K562 (cell line): ENCODE measurements at regions not wholly inside any gene's neighbourhood (a gene's known extent, or its start where the extent isn't known, plus 50 kb on each side); places are given as distances from the start of the nearest gene placed in this dataset.
A peak's percentile ranks its signal among the peaks of the same experiment; 100 is the strongest.

Experiments
- BACH1 ChIP-seq: fragments of 200-800 bp; sonication (Bioruptor generic); IDR thresholded peaks from 2 replicates; pipeline ENCODE4 v1.6.1; 2016; ENCODE audit warnings: missing genetic modification characterization, missing compliant biosample characterization
- CBX8 ChIP-seq: fragments of 200-600 bp; sonication (generic); IDR thresholded peaks from 2 replicates; pipeline ENCODE4 v1.6.1; 2012; ENCODE audit warnings: borderline replicate concordance, mixed run types, low read depth, mild to moderate bottlenecking, moderate library complexity, mixed read lengths, low read length, control low read depth, inconsistent platforms; ENCODE audit not compliant: poor library complexity, severe bottlenecking; ENCODE audit errors: extremely low read depth
- DMBX1 ChIP-seq: fragments of 250-450 bp; sonication (Bioruptor Pico); IDR thresholded peaks from 2 replicates; pipeline ENCODE4 v1.8.0; 2022; ENCODE audit warnings: inconsistent platforms, mild to moderate bottlenecking, moderate library complexity, borderline replicate concordance
- MAFG ChIP-seq: fragments of 450-650 bp; conservative IDR thresholded peaks from 2 replicates; pipeline ENCODE4 v1.6.1; 2016; ENCODE audit warnings: missing genetic modification characterization, missing compliant biosample characterization
- RAD21 ChIP-seq, 2 experiments: fragments of 250-450 bp in 1 of 2; fragments of 450-650 bp in 1 of 2; sonication (Bioruptor Pico) in 1 of 2; formaldehyde crosslinking in 1 of 2; IDR thresholded peaks in 1 of 2; conservative IDR thresholded peaks in 1 of 2; 2 replicates each; pipeline versions ENCODE4 v1.4.0 to v1.8.0; 2020 to 2022; ENCODE audit warnings: mild to moderate bottlenecking in 2 of 2, moderate library complexity in 1 of 2
- SAP30 ChIP-seq: fragments of 200-600 bp; sonication (generic); IDR thresholded peaks from 2 replicates; pipeline ENCODE4 v1.6.1; 2012; ENCODE audit warnings: borderline replicate concordance, low read depth, mild to moderate bottlenecking, moderate library complexity, low read length, control low read depth, inconsistent platforms; ENCODE audit not compliant: insufficient read depth, poor library complexity, severe bottlenecking
- SMAD2 ChIP-seq: fragments of 150-350 bp; IDR thresholded peaks from 2 replicates; pipeline ENCODE4 v1.6.1; 2014; ENCODE audit warnings: low read depth, mild to moderate bottlenecking, low read length
- TF ChIP-seq, protein P1 (sequence below): fragments of 450-650 bp; formaldehyde crosslinking; IDR thresholded peaks from 2 replicates; pipeline ENCODE4 v1.4.0; 2020; ENCODE audit warnings: mild to moderate bottlenecking, moderate library complexity
- TF ChIP-seq, protein P2 (sequence below): fragments of 450-650 bp; formaldehyde crosslinking; IDR thresholded peaks from 2 replicates; pipeline ENCODE4 v1.4.0; 2022; ENCODE audit warnings: missing genetic modification characterization
- TF ChIP-seq, protein P3 (sequence below): sonication (generic); formaldehyde crosslinking; IDR thresholded peaks from 2 replicates; pipeline ENCODE4 v1.8.0; 2022; ENCODE audit warnings: mild to moderate bottlenecking, missing genetic modification reagents
- TF ChIP-seq, protein P4 (sequence below), 3 experiments: fragments of 200-800 bp in 1 of 3; fragments of 250-450 bp in 1 of 3; fragments of 450-650 bp in 1 of 3; sonication (Bioruptor Pico) in 1 of 3; sonication (Bioruptor generic) in 1 of 3; formaldehyde crosslinking in 1 of 3; IDR thresholded peaks; 2 replicates each; pipeline versions ENCODE4 v1.6.1 to v1.8.0; 2016 to 2022; ENCODE audit warnings: mild to moderate bottlenecking in 2 of 3, missing genetic modification characterization in 2 of 3, missing compliant biosample characterization in 1 of 3, moderate library complexity in 1 of 3

DNA sequence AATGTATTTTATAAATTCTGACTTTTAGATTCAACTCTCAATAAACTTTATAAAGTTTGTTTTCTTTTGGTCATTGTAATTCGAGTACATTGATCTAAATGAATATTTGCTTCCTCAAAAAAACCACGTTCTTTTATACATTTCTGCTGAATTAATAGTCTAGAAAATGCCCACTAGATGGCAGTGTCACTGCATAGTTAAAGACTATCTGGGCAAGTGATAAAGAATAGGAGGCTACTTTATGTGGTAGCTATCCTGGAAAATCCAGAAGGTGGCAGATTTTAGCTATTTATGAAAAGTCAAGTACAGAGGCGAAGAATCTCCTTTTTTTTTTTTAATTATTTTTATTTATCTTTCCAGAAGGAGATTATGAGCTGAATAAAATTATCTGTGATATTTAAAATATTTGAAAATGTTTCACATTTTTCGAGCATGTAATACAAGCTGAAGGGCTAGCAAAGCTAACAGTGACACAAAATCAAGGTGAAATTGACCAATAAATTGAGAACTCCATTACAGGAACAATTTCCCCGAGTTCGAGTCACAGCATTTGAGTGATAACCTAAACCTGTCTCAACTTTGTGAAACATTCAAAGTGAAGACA is 221.8 kb downstream of the OLFM4 start (continued):
- TF ChIP-seq BACH1 (tag) (no peak), SMAD2 (no peak), CBX8 (no peak), DMBX1 (CRISPR knock-in tag) (no peak), MAFG (tag) (no peak), SAP30 (no peak), RAD21 (CRISPR knock-in tag; conservative IDR thresholded peaks at IDR 0.05 in 1 of 2, IDR thresholded peaks at IDR 0.05 in 1 of 2) (peak; percentile 76 to 82)
- TF ChIP-seq, protein P1, sequence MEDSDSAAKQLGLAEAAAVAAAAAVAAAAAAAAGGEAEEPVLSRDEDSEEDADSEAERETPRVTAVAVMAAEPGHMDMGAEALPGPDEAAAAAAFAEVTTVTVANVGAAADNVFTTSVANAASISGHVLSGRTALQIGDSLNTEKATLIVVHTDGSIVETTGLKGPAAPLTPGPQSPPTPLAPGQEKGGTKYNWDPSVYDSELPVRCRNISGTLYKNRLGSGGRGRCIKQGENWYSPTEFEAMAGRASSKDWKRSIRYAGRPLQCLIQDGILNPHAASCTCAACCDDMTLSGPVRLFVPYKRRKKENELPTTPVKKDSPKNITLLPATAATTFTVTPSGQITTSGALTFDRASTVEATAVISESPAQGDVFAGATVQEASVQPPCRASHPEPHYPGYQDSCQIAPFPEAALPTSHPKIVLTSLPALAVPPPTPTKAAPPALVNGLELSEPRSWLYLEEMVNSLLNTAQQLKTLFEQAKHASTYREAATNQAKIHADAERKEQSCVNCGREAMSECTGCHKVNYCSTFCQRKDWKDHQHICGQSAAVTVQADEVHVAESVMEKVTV, result peak; percentile 58; the same call in 1 of the 2 replicates
- TF ChIP-seq, protein P2, sequence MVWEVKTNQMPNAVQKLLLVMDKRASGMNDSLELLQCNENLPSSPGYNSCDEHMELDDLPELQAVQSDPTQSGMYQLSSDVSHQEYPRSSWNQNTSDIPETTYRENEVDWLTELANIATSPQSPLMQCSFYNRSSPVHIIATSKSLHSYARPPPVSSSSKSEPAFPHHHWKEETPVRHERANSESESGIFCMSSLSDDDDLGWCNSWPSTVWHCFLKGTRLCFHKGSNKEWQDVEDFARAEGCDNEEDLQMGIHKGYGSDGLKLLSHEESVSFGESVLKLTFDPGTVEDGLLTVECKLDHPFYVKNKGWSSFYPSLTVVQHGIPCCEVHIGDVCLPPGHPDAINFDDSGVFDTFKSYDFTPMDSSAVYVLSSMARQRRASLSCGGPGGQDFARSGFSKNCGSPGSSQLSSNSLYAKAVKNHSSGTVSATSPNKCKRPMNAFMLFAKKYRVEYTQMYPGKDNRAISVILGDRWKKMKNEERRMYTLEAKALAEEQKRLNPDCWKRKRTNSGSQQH, result no peak
- TF ChIP-seq, protein P3, sequence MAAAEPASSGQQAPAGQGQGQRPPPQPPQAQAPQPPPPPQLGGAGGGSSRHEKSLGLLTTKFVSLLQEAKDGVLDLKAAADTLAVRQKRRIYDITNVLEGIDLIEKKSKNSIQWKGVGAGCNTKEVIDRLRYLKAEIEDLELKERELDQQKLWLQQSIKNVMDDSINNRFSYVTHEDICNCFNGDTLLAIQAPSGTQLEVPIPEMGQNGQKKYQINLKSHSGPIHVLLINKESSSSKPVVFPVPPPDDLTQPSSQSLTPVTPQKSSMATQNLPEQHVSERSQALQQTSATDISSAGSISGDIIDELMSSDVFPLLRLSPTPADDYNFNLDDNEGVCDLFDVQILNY (CRISPR knock-in tag), result no peak
- TF ChIP-seq, protein P4, sequence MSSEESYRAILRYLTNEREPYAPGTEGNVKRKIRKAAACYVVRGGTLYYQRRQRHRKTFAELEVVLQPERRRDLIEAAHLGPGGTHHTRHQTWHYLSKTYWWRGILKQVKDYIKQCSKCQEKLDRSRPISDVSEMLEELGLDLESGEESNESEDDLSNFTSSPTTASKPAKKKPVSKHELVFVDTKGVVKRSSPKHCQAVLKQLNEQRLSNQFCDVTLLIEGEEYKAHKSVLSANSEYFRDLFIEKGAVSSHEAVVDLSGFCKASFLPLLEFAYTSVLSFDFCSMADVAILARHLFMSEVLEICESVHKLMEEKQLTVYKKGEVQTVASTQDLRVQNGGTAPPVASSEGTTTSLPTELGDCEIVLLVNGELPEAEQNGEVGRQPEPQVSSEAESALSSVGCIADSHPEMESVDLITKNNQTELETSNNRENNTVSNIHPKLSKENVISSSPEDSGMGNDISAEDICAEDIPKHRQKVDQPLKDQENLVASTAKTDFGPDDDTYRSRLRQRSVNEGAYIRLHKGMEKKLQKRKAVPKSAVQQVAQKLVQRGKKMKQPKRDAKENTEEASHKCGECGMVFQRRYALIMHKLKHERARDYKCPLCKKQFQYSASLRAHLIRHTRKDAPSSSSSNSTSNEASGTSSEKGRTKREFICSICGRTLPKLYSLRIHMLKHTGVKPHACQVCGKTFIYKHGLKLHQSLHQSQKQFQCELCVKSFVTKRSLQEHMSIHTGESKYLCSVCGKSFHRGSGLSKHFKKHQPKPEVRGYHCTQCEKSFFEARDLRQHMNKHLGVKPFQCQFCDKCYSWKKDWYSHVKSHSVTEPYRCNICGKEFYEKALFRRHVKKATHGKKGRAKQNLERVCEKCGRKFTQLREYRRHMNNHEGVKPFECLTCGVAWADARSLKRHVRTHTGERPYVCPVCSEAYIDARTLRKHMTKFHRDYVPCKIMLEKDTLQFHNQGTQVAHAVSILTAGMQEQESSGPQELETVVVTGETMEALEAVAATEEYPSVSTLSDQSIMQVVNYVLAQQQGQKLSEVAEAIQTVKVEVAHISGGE (CRISPR knock-in tag; IDR thresholded peaks at IDR 0.05), result no peak
- TF ChIP-seq, all 486 proteins: peak for 6
